NCI-H69 (cell line): ENCODE measurements at regions not wholly inside any gene's neighbourhood (a gene's known extent, or its start where the extent isn't known, plus 50 kb on each side); places are given as distances from the start of the nearest gene placed in this dataset.

Experiments used
- DNase-seq: peaks from one replicate; lab custom pipeline; 2025; lab: John Stamatoyannopoulos, UW

GRCh38 chr4:135225551-135225950, 1024.0 kb upstream of the PABPC4L start:
- no peak for DNase-seq

DNA sequence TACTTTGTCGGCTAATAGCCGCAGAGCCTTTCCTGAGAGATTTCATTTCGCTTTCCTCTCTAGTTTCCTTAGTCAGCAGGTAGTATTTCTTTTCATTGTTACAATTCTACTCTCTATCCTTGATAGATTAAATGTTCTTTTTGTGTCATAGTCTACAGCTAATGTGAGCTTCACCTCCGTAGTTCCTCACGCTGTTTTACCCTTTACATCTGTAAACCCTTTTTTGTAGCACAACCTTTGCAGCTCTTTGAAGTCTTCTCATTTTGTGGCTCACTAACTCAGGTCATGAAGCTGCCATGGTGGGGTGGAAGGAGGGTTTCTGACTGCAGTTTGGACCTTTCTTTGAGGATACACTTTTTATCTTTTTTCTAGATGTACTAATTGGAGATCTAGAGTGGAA, 1008.8 kb upstream of the PABPC4L start:
- DNase-seq, result no peak

- no peak for DNase-seq
Observed at GRCh38 chr4:135207531-135207930, 1005.9 kb upstream of the PABPC4L start.

- DNase-seq, result no peak
Observed at GRCh38 chr4:135204311-135204710, 1002.7 kb upstream of the PABPC4L start.

DNA sequence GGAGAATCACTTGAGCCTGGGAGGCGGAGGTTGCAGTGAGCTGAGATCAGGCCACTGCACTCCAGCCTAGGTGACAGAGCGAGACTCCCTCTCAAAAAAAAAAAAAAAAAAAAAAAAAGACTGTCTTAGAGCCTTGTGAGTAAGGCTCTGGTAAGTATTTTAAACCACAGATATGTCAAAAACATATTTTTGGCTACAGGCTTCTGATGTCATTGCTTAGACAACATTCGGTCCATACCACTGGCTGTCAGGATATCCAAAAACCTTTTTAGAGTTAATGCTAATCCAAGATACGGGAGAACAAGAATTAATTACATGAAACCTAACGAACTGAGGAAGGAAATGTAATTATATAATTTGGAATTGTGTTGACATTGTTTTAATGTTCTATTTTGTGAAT, 999.5 kb upstream of the PABPC4L start:
- no peak for DNase-seq

- DNase-seq, result peak; percentile 7
Observed at GRCh38 chr4:135197641-135198040, 996.1 kb upstream of the PABPC4L start.

GRCh38 chr4:135194477-135194876, 992.9 kb upstream of the PABPC4L start:
- no peak for DNase-seq

DNA sequence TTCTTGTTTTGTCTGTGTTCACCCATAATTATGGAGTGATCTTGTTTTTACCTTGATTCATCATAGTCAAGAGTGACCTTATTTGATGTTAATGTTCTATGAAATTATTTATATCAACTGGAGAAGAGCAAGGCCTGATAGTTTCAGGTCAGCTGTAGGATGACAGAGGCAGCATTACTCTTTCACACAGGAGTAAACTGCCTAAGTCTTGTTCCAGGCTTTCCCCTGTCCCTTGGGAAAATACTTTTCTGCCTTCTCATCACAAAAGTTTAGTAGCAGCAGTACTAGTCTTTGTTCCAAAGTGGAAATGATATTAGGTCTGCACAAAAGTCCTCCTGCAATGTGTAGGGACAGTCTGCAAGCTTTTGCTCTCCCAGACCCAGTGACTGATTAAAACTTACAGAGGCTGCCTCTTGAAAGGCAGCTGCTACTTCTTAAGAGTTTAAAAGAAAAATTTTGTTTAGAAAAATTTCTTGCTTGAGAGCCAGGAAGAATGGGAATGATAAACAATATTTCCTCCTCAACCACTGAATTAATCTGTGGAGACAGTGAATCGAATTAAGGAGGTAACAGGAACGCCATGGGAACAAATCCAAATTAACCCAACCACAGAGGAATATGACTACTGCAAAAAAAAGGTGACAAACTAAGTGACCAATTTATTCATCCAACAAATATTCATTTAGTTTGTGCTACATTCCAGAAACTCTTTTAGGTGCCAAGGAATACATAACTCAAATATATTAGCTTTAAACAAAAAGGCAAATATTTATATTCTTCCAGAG, 991.4 kb upstream of the PABPC4L start:
- DNase-seq, result no peak

- no peak for DNase-seq
Observed at GRCh38 chr4:135191596-135191995, 990.0 kb upstream of the PABPC4L start.

GRCh38 chr4:135186002-135186401, 984.4 kb upstream of the PABPC4L start:
- DNase-seq, result no peak

DNA sequence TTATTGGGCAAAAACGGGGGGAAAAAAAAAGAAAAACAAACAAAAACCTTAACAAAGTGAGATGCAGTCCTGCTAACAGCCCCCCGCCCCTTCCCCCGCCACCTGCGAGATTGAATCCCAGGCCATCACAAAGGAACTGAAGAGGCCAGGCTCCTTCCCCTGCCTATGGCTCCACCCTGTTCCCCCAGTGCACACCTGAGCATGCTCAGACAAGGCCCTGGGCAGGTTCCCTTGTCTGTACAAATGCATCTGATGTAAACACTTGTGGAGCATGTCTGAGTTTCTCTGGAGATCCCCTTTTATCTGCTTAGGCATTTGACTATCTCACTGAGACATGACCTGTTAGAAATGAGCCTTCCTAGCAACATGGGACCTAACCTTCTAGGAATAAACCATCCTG, 983.7 kb upstream of the PABPC4L start:
- DNase-seq, result no peak

GRCh38 chr4:135184715-135185114, 983.1 kb upstream of the PABPC4L start:
- no peak for DNase-seq

- DNase-seq, result no peak
Observed at GRCh38 chr4:135177321-135177720, 975.7 kb upstream of the PABPC4L start.

DNA sequence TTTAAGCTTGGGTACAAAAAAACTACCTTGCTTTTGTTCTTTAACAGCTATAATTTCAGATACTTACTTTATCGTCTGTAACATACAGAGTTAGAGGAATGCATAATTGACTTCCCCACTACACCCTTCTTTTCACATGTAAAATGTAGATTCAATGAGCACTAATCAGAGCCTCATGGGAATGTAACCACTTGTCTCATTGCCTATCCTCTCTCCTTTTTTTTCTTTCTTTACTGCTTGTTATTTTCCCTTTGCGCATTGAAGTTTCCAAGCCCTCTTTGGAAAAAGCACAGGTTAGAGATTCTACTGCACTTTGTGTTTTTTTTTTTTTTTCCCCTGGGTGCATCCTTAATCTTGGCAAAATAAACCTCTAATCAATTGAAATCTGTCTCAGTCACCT, 965.1 kb upstream of the PABPC4L start:
- no peak for DNase-seq

DNA sequence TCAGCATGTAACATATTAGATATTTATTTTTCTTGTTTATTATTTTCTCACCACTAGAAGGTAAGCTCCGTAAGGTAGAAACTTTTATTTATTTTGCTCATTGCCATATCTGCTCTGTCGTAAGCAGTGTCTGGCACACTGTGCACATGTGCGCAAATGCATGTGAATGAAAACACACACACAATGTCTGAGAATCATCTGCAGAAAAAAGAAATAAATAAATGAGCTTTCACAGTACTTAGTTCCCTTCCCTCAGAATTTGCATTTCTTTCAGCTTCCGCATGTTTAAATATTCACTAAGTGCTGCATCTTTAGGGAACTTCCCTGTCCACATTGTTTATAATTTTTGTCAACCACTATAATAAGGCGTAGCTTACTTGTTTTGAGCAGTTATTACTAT, 963.0 kb upstream of the PABPC4L start:
- DNase-seq, result no peak

DNA sequence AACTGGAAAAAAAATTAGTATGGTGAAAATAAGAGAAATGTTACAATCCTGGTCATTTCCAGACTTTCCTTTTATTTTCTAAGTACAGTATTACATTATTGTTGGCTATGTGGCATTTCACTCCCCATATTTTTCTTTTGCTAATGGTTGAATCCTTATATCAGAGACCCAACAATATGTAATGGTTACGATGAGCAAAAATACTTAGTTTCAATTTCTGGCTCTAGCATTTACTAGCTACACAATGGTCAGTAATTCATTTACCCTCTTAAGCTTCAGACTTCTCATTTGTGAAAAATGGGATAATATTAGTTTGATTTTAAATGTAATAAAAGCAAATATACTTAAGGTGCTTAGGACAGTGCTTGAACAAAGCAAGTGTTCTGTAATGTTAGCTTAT, 942.9 kb upstream of the PABPC4L start:
- DNase-seq, result no peak

GRCh38 chr4:135124196-135124595, 922.6 kb upstream of the PABPC4L start:
- no peak for DNase-seq

- no peak for DNase-seq
Observed at GRCh38 chr4:135123632-135124031, 922.0 kb upstream of the PABPC4L start.

GRCh38 chr4:135122457-135122856, 920.9 kb upstream of the PABPC4L start:
- DNase-seq, result peak; percentile 47

- no peak for DNase-seq
Observed at GRCh38 chr4:135120195-135120594, 918.6 kb upstream of the PABPC4L start.

GRCh38 chr4:135114079-135114478, 912.5 kb upstream of the PABPC4L start:
- DNase-seq, result no peak

DNA sequence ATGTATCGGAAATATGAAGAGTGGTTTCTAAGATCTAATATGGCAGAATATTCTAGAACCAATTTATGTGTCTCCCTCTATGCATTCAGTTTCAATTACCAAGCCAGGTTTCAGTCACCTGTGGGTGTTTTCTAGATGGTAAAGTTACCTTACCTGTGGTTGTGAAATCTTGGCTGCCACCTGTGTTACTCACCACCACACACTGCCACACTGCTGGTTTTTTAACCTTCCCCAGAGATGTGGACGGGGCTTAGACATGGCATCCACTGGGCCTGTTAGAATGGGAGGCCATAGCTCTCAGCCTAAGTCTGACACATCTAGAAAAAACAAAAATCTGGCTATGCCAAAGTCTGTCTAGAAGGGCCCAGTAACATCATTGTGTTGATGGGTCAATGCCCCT, 896.5 kb upstream of the PABPC4L start:
- no peak for DNase-seq

DNA sequence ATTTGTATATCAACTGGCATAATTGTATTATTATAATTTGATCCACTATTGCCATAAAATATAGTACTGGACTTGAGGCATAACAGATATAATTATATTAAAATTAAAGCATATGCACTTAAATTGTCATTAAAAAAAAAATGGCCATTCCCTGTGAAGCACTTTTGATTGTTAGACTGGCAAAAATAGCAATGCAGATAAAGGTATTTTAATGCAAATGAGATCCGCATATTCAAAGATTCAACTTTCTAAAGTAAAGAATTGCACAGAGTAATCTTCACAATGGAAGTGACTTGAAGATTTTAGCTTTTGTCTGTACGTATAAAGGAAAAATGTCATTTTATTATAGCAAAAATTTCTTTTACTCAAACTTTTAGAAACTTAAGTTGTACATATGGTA, 871.8 kb upstream of the PABPC4L start:
- no peak for DNase-seq

- no peak for DNase-seq
Observed at GRCh38 chr4:135072553-135072952, 871.0 kb upstream of the PABPC4L start.
